BLaER1 treated with 17β-estradiol and CSF1 and Interleukin-3, amounts not matched to agents 10 nM and 100 nM (cell line): ENCODE measurements at regions not wholly inside any gene's neighbourhood (a gene's known extent, or its start where the extent isn't known, plus 50 kb on each side); places are given as distances from the start of the nearest gene placed in this dataset.
"Not testable (repeated sequence)": the region's sequence is repeated elsewhere in the genome, so short reads cannot be mapped to it uniquely, and the experiment has no call there.

Experiments
- H3K27ac ChIP-seq, 11 experiments: shearing (Covaris generic); formaldehyde crosslinking; 2 replicates each; pipeline ENCODE4 v1.8.1; 2022
- H3K27me3 ChIP-seq, 11 experiments: shearing (Covaris generic); formaldehyde crosslinking; 2 replicates each; pipeline ENCODE4 v1.8.1; 2022
- H3K36me3 ChIP-seq, 11 experiments: shearing (Covaris generic); formaldehyde crosslinking; 2 replicates each; pipeline ENCODE4 v1.8.1; 2022
- H3K4me1 ChIP-seq, 10 experiments: shearing (Covaris generic); formaldehyde crosslinking; 2 replicates each; pipeline ENCODE4 v1.8.1; 2022
- H3K4me2 ChIP-seq, 11 experiments: shearing (Covaris generic); formaldehyde crosslinking; 2 replicates each; pipeline ENCODE4 v1.8.1; 2022
- H3K4me3 ChIP-seq, 10 experiments: shearing (Covaris generic); formaldehyde crosslinking; 2 replicates each; pipeline ENCODE4 v1.8.1; 2022
- H3K9ac ChIP-seq, 11 experiments: shearing (Covaris generic); formaldehyde crosslinking; 2 replicates each; pipeline ENCODE4 v1.8.1; 2022
- H3K9me3 ChIP-seq, 11 experiments: shearing (Covaris generic); formaldehyde crosslinking; replicated peaks in 1 of 11; 2 replicates each; pipeline ENCODE4 v1.8.1; 2022
- H4K20me1 ChIP-seq, 11 experiments: shearing (Covaris generic); formaldehyde crosslinking; 2 replicates each; pipeline ENCODE4 v1.8.1; 2022
- Cebpa-rat ChIP-seq, 11 experiments: shearing (Covaris generic); IDR thresholded peaks; 2 replicates each; pipeline ENCODE4 v1.8.1; 2022

GRCh38 chr20:56916345-56916622 lies 287.2 kb downstream of the TFAP2C start:
- Histone ChIP-seq H3K36me3 (no peaks in the 10 kb centered on the region), H3K4me1 (peaks cover 0 to 8% (median 3%) of the 10 kb centered on the region in 10 experiments; a peak in 5 of 20 replicates), H3K9ac (no peak overlapping the region), H3K4me3 (no peak overlapping the region), H3K4me2 (no peak overlapping the region), H3K9me3 (no peaks in the 10 kb centered on the region), H4K20me1 (no peaks in the 10 kb centered on the region), H3K27ac (no peak overlapping the region), H3K27me3 (no peaks in the 10 kb centered on the region)
- TF ChIP-seq Cebpa-rat (IDR thresholded peaks at IDR 0.05) = no peak

GRCh38 chr20:56920041-56920440 lies 290.9 kb downstream of the TFAP2C start:
- not testable (repeated sequence) for H3K4me1 ChIP-seq, H4K20me1 ChIP-seq, H3K27ac ChIP-seq, H3K9me3 ChIP-seq, H3K9ac ChIP-seq, H3K36me3 ChIP-seq, H3K4me3 ChIP-seq
- Histone ChIP-seq H3K27me3 (peaks cover 13 to 22% (median 19%) of the 10 kb centered on the region in 11 experiments), H3K4me2 (peak overlapping the region in 1 of 11 experiments; percentile 16; a peak in 1 of 22 replicates)

GRCh38 chr20:56922497-56922896 lies 293.4 kb downstream of the TFAP2C start:
- H4K20me1 ChIP-seq = no peaks in the 10 kb centered on the region
- no peaks in the 10 kb centered on the region for H3K36me3 ChIP-seq
- no peak overlapping the region for H3K4me2 ChIP-seq
- no peak for TF ChIP-seq Cebpa-rat (IDR thresholded peaks at IDR 0.05)
- no peak overlapping the region for H3K27ac ChIP-seq
- H3K4me3 ChIP-seq = no peak overlapping the region
- H3K9me3 ChIP-seq = peaks cover 14 to 21% (median 19%) of the 10 kb centered on the region in 11 experiments
- H3K4me1 ChIP-seq = peaks cover 0 to 8% (median 2%) of the 10 kb centered on the region in 10 experiments; a peak in 5 of 20 replicates
- peaks cover 37 to 46% (median 44%) of the 10 kb centered on the region in 11 experiments for H3K27me3 ChIP-seq
- H3K9ac ChIP-seq = no peak overlapping the region

- H3K4me1 ChIP-seq = peaks cover 0 to 8% (median 2%) of the 10 kb centered on the region in 10 experiments; a peak in 5 of 20 replicates
- peaks cover 14 to 23% (median 19%) of the 10 kb centered on the region in 11 experiments for H3K9me3 ChIP-seq
- TF ChIP-seq Cebpa-rat (IDR thresholded peaks at IDR 0.05) = no peak
- no peaks in the 10 kb centered on the region for H4K20me1 ChIP-seq
- no peaks in the 10 kb centered on the region for H3K36me3 ChIP-seq
- H3K27me3 ChIP-seq = peaks cover 51 to 65% (median 63%) of the 10 kb centered on the region in 11 experiments
- no peak overlapping the region for H3K27ac ChIP-seq
- H3K9ac ChIP-seq = no peak overlapping the region
- H3K4me3 ChIP-seq = no peak overlapping the region
- H3K4me2 ChIP-seq = no peak overlapping the region
These were observed 295.4 kb downstream of the TFAP2C start for GRCh38 chr20:56924292-56925081.

GRCh38 chr20:56925082-56925830 lies 296.1 kb downstream of the TFAP2C start:
- Histone ChIP-seq H3K9me3 (peaks cover 14 to 23% (median 19%) of the 10 kb centered on the region in 11 experiments), H3K27me3 (peaks cover 51 to 72% (median 68%) of the 10 kb centered on the region in 11 experiments), H3K4me1 (peaks cover 0 to 8% (median 2%) of the 10 kb centered on the region in 10 experiments; a peak in 5 of 20 replicates), H3K27ac (no peak overlapping the region), H4K20me1 (no peaks in the 10 kb centered on the region), H3K36me3 (no peaks in the 10 kb centered on the region), H3K4me3 (0 out of 20 replicates have a peak overlapping the region, but pooled peaks of 1 of the 10 experiments have one; percentile 14), H3K9ac (no peak overlapping the region), H3K4me2 (no peak overlapping the region)
- no peak for TF ChIP-seq Cebpa-rat (IDR thresholded peaks at IDR 0.05)

GRCh38 chr20:56925831-56926170 lies 296.7 kb downstream of the TFAP2C start:
- Histone ChIP-seq H3K27me3 (peaks cover 51 to 72% (median 68%) of the 10 kb centered on the region in 11 experiments), H3K4me1 (peaks cover 0 to 3% (median 0%) of the 10 kb centered on the region in 10 experiments; a peak in 4 of 20 replicates), H3K4me3 (0 out of 20 replicates have a peak overlapping the region, but pooled peaks of 1 of the 10 experiments have one; percentile 14), H3K9ac (no peak overlapping the region), H3K4me2 (no peak overlapping the region), H4K20me1 (no peaks in the 10 kb centered on the region), H3K9me3 (peaks cover 14 to 23% (median 19%) of the 10 kb centered on the region in 11 experiments), H3K36me3 (no peaks in the 10 kb centered on the region), H3K27ac (no peak overlapping the region)
- TF ChIP-seq Cebpa-rat (IDR thresholded peaks at IDR 0.05) = no peak

GRCh38 chr20:56926501-56926900 lies 297.4 kb downstream of the TFAP2C start:
- H3K27ac ChIP-seq = no peak overlapping the region
- H3K4me1 ChIP-seq = no peaks in the 10 kb centered on the region
- peaks cover 51 to 72% (median 68%) of the 10 kb centered on the region in 11 experiments for H3K27me3 ChIP-seq
- H3K4me3 ChIP-seq = no peak overlapping the region
- H3K36me3 ChIP-seq = no peaks in the 10 kb centered on the region
- H3K9ac ChIP-seq = no peak overlapping the region
- no peak for TF ChIP-seq Cebpa-rat (IDR thresholded peaks at IDR 0.05)
- no peak overlapping the region for H3K4me2 ChIP-seq
- no peaks in the 10 kb centered on the region for H4K20me1 ChIP-seq
- peaks cover 14 to 23% (median 19%) of the 10 kb centered on the region in 11 experiments for H3K9me3 ChIP-seq

GRCh38 chr20:56927127-56927526 lies 298.0 kb downstream of the TFAP2C start:
- no peak overlapping the region for H3K9ac ChIP-seq
- H3K27ac ChIP-seq = no peak overlapping the region

GRCh38 chr20:56928007-56928406 lies 298.9 kb downstream of the TFAP2C start:
- Histone ChIP-seq H3K4me2 (no peak overlapping the region), H3K4me1 (no peaks in the 10 kb centered on the region), H3K4me3 (no peak overlapping the region), H3K9ac (no peak overlapping the region), H3K9me3 (peaks cover 14 to 23% (median 19%) of the 10 kb centered on the region in 11 experiments), H3K36me3 (no peaks in the 10 kb centered on the region), H4K20me1 (no peaks in the 10 kb centered on the region), H3K27ac (no peak overlapping the region), H3K27me3 (peaks cover 51 to 72% (median 68%) of the 10 kb centered on the region in 11 experiments)
- TF ChIP-seq Cebpa-rat (IDR thresholded peaks at IDR 0.05) = no peak

More at GRCh38 chr20:56927127-56927526, 298.0 kb downstream of the TFAP2C start:
- no peaks in the 10 kb centered on the region for H4K20me1 ChIP-seq
- peaks cover 51 to 72% (median 68%) of the 10 kb centered on the region in 11 experiments for H3K27me3 ChIP-seq
- no peak overlapping the region for H3K4me2 ChIP-seq
- no peaks in the 10 kb centered on the region for H3K36me3 ChIP-seq
- TF ChIP-seq Cebpa-rat (IDR thresholded peaks at IDR 0.05) = no peak
- H3K4me1 ChIP-seq = no peaks in the 10 kb centered on the region
- no peak overlapping the region for H3K4me3 ChIP-seq
- H3K9me3 ChIP-seq = peaks cover 14 to 23% (median 19%) of the 10 kb centered on the region in 11 experiments
